ENCODE measurements at regions not wholly inside any gene's neighbourhood (a gene's known extent, or its start where the extent isn't known, plus 50 kb on each side); places are given as distances from the start of the nearest gene placed in this dataset.

DNA sequence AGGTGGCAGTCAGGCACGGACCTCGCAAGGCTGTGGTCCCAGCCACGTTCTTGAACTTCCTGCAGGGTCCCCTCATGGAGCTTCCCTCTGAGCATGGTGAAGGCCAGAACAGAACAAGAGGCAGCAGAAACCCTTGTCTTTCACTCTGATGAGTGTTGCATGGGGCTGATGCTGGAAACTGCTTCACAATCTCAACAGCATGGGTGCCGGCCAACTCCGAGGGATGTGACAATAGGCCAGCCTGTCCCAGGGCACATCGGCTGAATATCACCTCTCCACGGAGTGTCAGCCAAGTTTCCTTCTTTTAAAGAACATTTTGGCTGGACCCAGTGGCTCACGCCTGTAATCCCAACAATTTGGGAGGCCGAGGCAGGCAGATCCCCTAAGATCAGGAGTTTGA is 173.9 kb downstream of the FOXO1 start:
- no peak overlapping the region for H3K27ac ChIP-seq (ENCODE audit: low read depth, low read length)
- CTCF ChIA-PET, result no interaction called here
- POLR2A ChIA-PET, result no interaction called here
- no peaks in the 10 kb centered on the region; the same call in 1 of the 2 replicates for H3K9me3 ChIP-seq (ENCODE audit: control insufficient read depth, insufficient read depth, low read length)
- no peak for TF ChIP-seq CTCF (IDR thresholded peaks at IDR 0.05; ENCODE audit: low read depth, low read length)
- no peak overlapping the region for H3K4me3 ChIP-seq (ENCODE audit: low read depth, low read length)
- no peak for DNase-seq (ENCODE audit: low read depth, low spot score)
- no peaks in the 10 kb centered on the region for H3K27me3 ChIP-seq (ENCODE audit: control insufficient read depth, insufficient read depth, low read length)

DNA sequence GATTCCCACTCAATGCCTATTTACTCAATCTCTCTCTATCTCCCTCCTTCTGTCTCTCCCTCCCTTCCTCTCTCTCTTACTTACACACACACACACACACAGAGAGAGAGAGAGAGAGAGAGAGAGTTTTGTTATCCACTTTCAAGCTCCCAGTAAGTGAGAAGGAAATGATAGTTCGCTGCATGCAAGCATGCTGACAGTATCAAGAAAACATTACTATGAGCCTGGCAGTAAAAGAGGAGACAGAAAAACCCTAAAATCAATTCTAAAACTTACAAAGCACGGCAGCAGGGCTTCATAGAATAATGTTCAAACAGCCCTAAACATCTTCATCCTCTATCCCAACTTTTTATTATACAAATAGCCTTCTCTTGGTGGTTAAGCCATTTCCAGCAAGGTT is 171.9 kb downstream of the FOXO1 start:
- CTCF ChIA-PET, result no interaction called here
- TF ChIP-seq CTCF (IDR thresholded peaks at IDR 0.05; ENCODE audit: low read depth, low read length), result no peak
- DNase-seq (ENCODE audit: low read depth, low spot score), result no peak
- Histone ChIP-seq H3K9me3 (ENCODE audit: control insufficient read depth, insufficient read depth, low read length) (no peaks in the 10 kb centered on the region; the same call in 1 of the 2 replicates), H3K27ac (ENCODE audit: low read depth, low read length) (no peak overlapping the region), H3K4me3 (ENCODE audit: low read depth, low read length) (no peak overlapping the region), H3K27me3 (ENCODE audit: control insufficient read depth, insufficient read depth, low read length) (no peaks in the 10 kb centered on the region)
- POLR2A ChIA-PET, result no interaction called here

DNA sequence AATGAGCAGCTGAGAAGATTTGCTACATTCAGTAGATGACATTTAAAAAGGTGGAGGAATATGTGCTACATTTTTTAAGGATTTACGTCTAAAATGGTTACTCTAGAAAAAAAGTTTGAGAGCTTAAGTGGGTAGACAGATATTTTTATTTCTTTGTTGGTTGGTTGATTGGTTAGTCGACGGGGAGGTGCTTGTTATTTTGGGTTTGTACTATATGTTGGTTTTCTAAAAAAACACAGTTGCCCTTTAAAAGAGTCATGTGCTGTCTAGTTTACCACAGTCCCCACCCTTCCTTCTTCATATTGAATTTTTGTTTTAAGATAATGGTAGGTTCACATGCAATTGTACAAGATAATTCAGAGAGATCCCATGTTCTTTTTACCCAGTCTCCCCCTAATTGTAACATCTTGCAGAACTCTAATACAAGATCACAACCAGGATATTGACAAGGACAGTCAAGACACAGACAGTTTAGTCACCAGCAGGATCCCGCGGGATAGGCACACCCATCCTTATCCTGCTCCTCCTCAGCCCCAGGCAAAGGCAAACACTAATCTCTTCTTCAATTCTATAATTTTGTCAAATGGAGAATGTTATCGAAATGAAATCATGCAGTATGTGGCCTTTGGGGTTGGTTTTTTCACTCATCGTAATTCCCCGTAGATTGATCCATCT is 171.4 kb downstream of the FOXO1 start:
- Histone ChIP-seq H3K4me3 (ENCODE audit: low read depth, low read length) (no peak overlapping the region), H3K27me3 (ENCODE audit: control insufficient read depth, insufficient read depth, low read length) (no peaks in the 10 kb centered on the region), H3K27ac (ENCODE audit: low read depth, low read length) (no peak overlapping the region), H3K9me3 (ENCODE audit: control insufficient read depth, insufficient read depth, low read length) (no peaks in the 10 kb centered on the region; the same call in 1 of the 2 replicates)
- ChIA-PET CTCF (interaction anchor here (0.6 kb wide), 1 partner anchor 28 kb away, joined by 3 read pairs; no protein-coding TSS in a partner anchor), POLR2A (no interaction called here)
- TF ChIP-seq CTCF (IDR thresholded peaks at IDR 0.05; ENCODE audit: low read depth, low read length), result no peak
- DNase-seq (ENCODE audit: low read depth, low spot score), result no peak

DNA sequence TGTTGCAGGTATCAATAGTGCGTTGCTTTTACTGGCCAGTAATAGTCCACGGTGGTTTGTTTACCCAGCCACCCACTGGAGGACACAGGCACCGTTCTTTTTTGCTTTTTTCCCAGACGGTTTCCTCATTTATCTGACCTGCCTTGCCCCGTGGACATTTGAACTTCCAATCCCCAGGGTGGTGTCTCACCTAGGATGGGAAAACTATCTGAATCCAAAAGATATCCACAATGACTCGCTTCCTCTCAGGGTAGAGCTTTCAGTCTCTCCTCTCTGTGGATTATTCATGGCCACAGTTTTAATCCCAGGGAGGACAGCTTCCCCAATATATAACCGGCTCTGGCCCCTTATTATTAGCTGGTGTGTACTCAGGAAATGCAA is 170.8 kb downstream of the FOXO1 start:
- TF ChIP-seq CTCF (IDR thresholded peaks at IDR 0.05; ENCODE audit: low read depth, low read length), result no peak
- ChIA-PET CTCF (interaction anchor here (0.6 kb wide), 1 partner anchor 27 kb away, joined by 3 read pairs; no protein-coding TSS in a partner anchor), POLR2A (no interaction called here)

GRCh38 chr13:40496035-40496810 is 170.2 kb downstream of the FOXO1 start:
- CTCF ChIA-PET, result interaction anchor here (0.6 kb wide), 1 partner anchor 27 kb away, joined by 3 read pairs; no protein-coding TSS in a partner anchor
- Histone ChIP-seq H3K27me3 (ENCODE audit: control insufficient read depth, insufficient read depth, low read length) (no peaks in the 10 kb centered on the region), H3K27ac (ENCODE audit: low read depth, low read length) (no peak overlapping the region), H3K4me3 (ENCODE audit: low read depth, low read length) (no peak overlapping the region), H3K9me3 (ENCODE audit: control insufficient read depth, insufficient read depth, low read length) (no peaks in the 10 kb centered on the region; the same call in 1 of the 2 replicates)
- TF ChIP-seq CTCF (IDR thresholded peaks at IDR 0.05; ENCODE audit: low read depth, low read length), result no peak
- DNase-seq (ENCODE audit: low read depth, low spot score), result no peak
- POLR2A ChIA-PET, result no interaction called here

More for the DNA sequence above, 170.8 kb downstream of the FOXO1 start:
- no peak for DNase-seq (ENCODE audit: low read depth, low spot score)
- Histone ChIP-seq H3K27ac (ENCODE audit: low read depth, low read length) (no peak overlapping the region), H3K27me3 (ENCODE audit: control insufficient read depth, insufficient read depth, low read length) (no peaks in the 10 kb centered on the region), H3K9me3 (ENCODE audit: control insufficient read depth, insufficient read depth, low read length) (no peaks in the 10 kb centered on the region; the same call in 1 of the 2 replicates), H3K4me3 (ENCODE audit: low read depth, low read length) (no peak overlapping the region)

Measured in AG04450 (cell line).